ENCODE measurements at regions not wholly inside any gene's neighbourhood (a gene's known extent, or its start where the extent isn't known, plus 50 kb on each side); places are given as distances from the start of the nearest gene placed in this dataset.

DNA sequence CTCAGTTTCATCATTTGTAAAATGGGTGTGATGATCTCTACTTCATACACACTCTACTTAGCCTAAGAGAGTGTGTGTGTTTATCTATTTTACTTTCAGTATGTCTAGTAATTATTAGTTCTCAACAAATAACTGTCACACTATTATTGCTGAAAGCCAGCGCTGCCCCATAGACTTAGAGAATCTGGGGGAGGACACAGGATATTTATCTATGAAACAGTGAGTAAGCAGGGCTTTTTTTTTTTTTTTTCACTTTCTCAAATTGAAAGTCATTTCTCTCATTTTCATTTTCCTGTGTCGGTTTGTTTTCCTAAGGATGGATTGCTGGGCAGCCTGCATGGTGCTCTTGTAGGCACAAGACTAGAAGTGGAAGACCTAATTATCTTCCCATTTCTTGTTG lies 248.4 kb upstream of the RPS23 start:
- Histone ChIP-seq H3K36me3 (ENCODE audit: insufficient read depth, low read length) (no peaks in the 10 kb centered on the region), H3K27ac (ENCODE audit: low read depth, low read length) (no peak overlapping the region), H3K4me3 (ENCODE audit: insufficient read depth, low read depth, low read length) (no peak overlapping the region), H3K4me1 (ENCODE audit: insufficient read depth, low read length) (no peaks in the 10 kb centered on the region), H3K4me2 (ENCODE audit: low read length) (no peak overlapping the region), H3K79me2 (ENCODE audit: insufficient read depth, low read length) (no peaks in the 10 kb centered on the region), H2AFZ (ENCODE audit: low read depth, low read length) (no peak overlapping the region), H3K27me3 (ENCODE audit: insufficient read depth, low read length) (no peaks in the 10 kb centered on the region), H3K9ac (ENCODE audit: low read length) (no peak overlapping the region), H3K9me3 (ENCODE audit: insufficient read depth, low read depth, low read length) (no peaks in the 10 kb centered on the region), H4K20me1 (ENCODE audit: insufficient read depth, low read length) (no peaks in the 10 kb centered on the region)
- no peak overlapping the region for H3K4me3 Mint-ChIP-seq (ENCODE audit: unreplicated experiment)
- no peak for FAIRE-seq
- H3K27ac Mint-ChIP-seq (ENCODE audit: unreplicated experiment), result no peak overlapping the region
- no peaks in the 10 kb centered on the region for H3K27me3 Mint-ChIP-seq (ENCODE audit: low read depth, unreplicated experiment)
- no peaks in the 10 kb centered on the region for H3K36me3 Mint-ChIP-seq (ENCODE audit: low read depth, unreplicated experiment)
- peaks cover 5% of the 10 kb centered on the region for H3K4me1 Mint-ChIP-seq (ENCODE audit: low read depth, unreplicated experiment)
- peaks cover 12% of the 10 kb centered on the region for H3K9me3 Mint-ChIP-seq (ENCODE audit: unreplicated experiment)
- DNase-seq (ENCODE audit: low read depth), result no peak
- TF ChIP-seq, protein P1, sequence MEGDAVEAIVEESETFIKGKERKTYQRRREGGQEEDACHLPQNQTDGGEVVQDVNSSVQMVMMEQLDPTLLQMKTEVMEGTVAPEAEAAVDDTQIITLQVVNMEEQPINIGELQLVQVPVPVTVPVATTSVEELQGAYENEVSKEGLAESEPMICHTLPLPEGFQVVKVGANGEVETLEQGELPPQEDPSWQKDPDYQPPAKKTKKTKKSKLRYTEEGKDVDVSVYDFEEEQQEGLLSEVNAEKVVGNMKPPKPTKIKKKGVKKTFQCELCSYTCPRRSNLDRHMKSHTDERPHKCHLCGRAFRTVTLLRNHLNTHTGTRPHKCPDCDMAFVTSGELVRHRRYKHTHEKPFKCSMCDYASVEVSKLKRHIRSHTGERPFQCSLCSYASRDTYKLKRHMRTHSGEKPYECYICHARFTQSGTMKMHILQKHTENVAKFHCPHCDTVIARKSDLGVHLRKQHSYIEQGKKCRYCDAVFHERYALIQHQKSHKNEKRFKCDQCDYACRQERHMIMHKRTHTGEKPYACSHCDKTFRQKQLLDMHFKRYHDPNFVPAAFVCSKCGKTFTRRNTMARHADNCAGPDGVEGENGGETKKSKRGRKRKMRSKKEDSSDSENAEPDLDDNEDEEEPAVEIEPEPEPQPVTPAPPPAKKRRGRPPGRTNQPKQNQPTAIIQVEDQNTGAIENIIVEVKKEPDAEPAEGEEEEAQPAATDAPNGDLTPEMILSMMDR (IDR thresholded peaks at IDR 0.05; ENCODE audit: insufficient read depth, low read depth, low read length), result no peak
- TF ChIP-seq EZH2 (IDR thresholded peaks at IDR 0.05; ENCODE audit: insufficient read depth, low read length), result no peak

DNA sequence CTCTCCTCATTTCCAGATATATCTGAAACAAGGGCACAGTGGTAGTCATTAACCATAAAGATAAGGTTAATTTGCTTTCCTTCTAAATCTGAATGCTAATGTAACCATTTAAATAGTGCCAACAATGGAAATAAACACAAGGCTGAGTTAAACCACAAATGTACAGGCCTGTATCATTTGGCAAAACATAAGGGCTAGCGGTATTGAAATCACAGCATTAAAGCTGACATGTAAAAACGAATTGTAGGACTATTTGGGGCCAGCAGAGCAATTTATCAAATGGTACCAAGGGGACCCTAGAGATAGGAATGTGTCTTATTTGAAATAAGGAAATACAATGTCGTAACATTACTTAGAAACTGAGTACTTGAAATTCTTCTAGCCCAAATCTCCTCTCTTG lies 247.5 kb upstream of the RPS23 start:
- no peaks in the 10 kb centered on the region for H3K27me3 ChIP-seq (ENCODE audit: insufficient read depth, low read length)
- DNase-seq (ENCODE audit: low read depth), result peak; percentile 69
- H3K27ac Mint-ChIP-seq (ENCODE audit: unreplicated experiment), result no peak overlapping the region
- no peaks in the 10 kb centered on the region for H3K9me3 ChIP-seq (ENCODE audit: insufficient read depth, low read depth, low read length)
- no peak overlapping the region for H3K4me3 Mint-ChIP-seq (ENCODE audit: unreplicated experiment)
- FAIRE-seq, result no peak
- H3K4me2 ChIP-seq (ENCODE audit: low read length), result no peak overlapping the region
- peaks cover 7% of the 10 kb centered on the region for H3K9me3 Mint-ChIP-seq (ENCODE audit: unreplicated experiment)
- H3K36me3 ChIP-seq (ENCODE audit: insufficient read depth, low read length), result no peaks in the 10 kb centered on the region
- H3K4me1 Mint-ChIP-seq (ENCODE audit: low read depth, unreplicated experiment), result peaks cover 7% of the 10 kb centered on the region
- no peaks in the 10 kb centered on the region for H3K79me2 ChIP-seq (ENCODE audit: insufficient read depth, low read length)
- no peak overlapping the region for H3K27ac ChIP-seq (ENCODE audit: low read depth, low read length)
- H3K36me3 Mint-ChIP-seq (ENCODE audit: low read depth, unreplicated experiment), result no peaks in the 10 kb centered on the region
- H4K20me1 ChIP-seq (ENCODE audit: insufficient read depth, low read length), result no peaks in the 10 kb centered on the region
- H3K9ac ChIP-seq (ENCODE audit: low read length), result no peak overlapping the region
- no peak overlapping the region for H3K4me3 ChIP-seq (ENCODE audit: insufficient read depth, low read depth, low read length)
- no peaks in the 10 kb centered on the region for H3K4me1 ChIP-seq (ENCODE audit: insufficient read depth, low read length)
- TF ChIP-seq EZH2 (IDR thresholded peaks at IDR 0.05; ENCODE audit: insufficient read depth, low read length), result no peak
- TF ChIP-seq, protein P1 (IDR thresholded peaks at IDR 0.05; ENCODE audit: insufficient read depth, low read depth, low read length), result no peak
- H2AFZ ChIP-seq (ENCODE audit: low read depth, low read length), result no peak overlapping the region
- H3K27me3 Mint-ChIP-seq (ENCODE audit: low read depth, unreplicated experiment), result no peaks in the 10 kb centered on the region

DNA sequence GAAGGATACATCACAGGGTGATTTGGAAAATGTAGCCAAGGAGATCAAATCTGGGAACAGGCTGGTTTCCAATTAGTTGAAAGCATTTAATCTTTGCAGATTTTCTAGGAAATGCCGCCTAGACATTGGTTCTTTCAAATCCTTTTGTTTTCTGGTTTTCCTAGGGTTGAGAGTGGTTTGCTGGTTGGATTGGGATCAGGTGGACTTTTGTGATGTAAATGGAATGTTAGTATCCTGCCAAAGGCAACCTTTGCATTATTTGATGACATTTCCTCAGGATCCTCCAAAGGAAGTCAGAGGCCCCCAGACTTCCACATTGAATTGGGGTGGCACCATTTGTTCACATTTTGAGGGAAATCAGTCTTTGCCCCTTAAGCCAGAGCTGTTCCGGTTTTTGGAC lies 245.5 kb upstream of the RPS23 start:
- no peaks in the 10 kb centered on the region for H3K79me2 ChIP-seq (ENCODE audit: insufficient read depth, low read length)
- H3K9ac ChIP-seq (ENCODE audit: low read length), result no peak overlapping the region
- H3K4me3 ChIP-seq (ENCODE audit: insufficient read depth, low read depth, low read length), result no peak overlapping the region
- TF ChIP-seq, protein P1 (IDR thresholded peaks at IDR 0.05; ENCODE audit: insufficient read depth, low read depth, low read length), result no peak
- TF ChIP-seq EZH2 (IDR thresholded peaks at IDR 0.05; ENCODE audit: insufficient read depth, low read length), result no peak
- no peak overlapping the region for H2AFZ ChIP-seq (ENCODE audit: low read depth, low read length)
- no peaks in the 10 kb centered on the region for H3K36me3 Mint-ChIP-seq (ENCODE audit: low read depth, unreplicated experiment)
- H3K4me2 ChIP-seq (ENCODE audit: low read length), result no peak overlapping the region
- H3K27ac Mint-ChIP-seq (ENCODE audit: unreplicated experiment), result no peak overlapping the region
- H3K4me1 Mint-ChIP-seq (ENCODE audit: low read depth, unreplicated experiment), result peaks cover 7% of the 10 kb centered on the region
- H3K4me1 ChIP-seq (ENCODE audit: insufficient read depth, low read length), result no peaks in the 10 kb centered on the region
- no peak overlapping the region for H3K27ac ChIP-seq (ENCODE audit: low read depth, low read length)
- H3K9me3 ChIP-seq (ENCODE audit: insufficient read depth, low read depth, low read length), result no peaks in the 10 kb centered on the region
- H4K20me1 ChIP-seq (ENCODE audit: insufficient read depth, low read length), result no peaks in the 10 kb centered on the region
- no peaks in the 10 kb centered on the region for H3K27me3 Mint-ChIP-seq (ENCODE audit: low read depth, unreplicated experiment)
- H3K4me3 Mint-ChIP-seq (ENCODE audit: unreplicated experiment), result no peak overlapping the region
- peaks cover 4% of the 10 kb centered on the region for H3K9me3 Mint-ChIP-seq (ENCODE audit: unreplicated experiment)
- DNase-seq (ENCODE audit: low read depth), result no peak
- H3K27me3 ChIP-seq (ENCODE audit: insufficient read depth, low read length), result no peaks in the 10 kb centered on the region
- H3K36me3 ChIP-seq (ENCODE audit: insufficient read depth, low read length), result no peaks in the 10 kb centered on the region
- FAIRE-seq, result no peak
